ENCODE measurements at regions not wholly inside any gene's neighbourhood (a gene's known extent, or its start where the extent isn't known, plus 50 kb on each side); places are given as distances from the start of the nearest gene placed in this dataset.

- no peak for TF ChIP-seq EZH2 (IDR thresholded peaks at IDR 0.05; ENCODE audit: low read length, unreplicated experiment)
- TF ChIP-seq CTCF (conservative IDR thresholded peaks at IDR 0.05; ENCODE audit: low read depth, low read length), result no peak
Measured at GRCh38 chr2:194927489-194927888, 729.5 kb upstream of the SLC39A10 start.
